ENCODE measurements at regions not wholly inside any gene's neighbourhood (a gene's known extent, or its start where the extent isn't known, plus 50 kb on each side); places are given as distances from the start of the nearest gene placed in this dataset.

DNA sequence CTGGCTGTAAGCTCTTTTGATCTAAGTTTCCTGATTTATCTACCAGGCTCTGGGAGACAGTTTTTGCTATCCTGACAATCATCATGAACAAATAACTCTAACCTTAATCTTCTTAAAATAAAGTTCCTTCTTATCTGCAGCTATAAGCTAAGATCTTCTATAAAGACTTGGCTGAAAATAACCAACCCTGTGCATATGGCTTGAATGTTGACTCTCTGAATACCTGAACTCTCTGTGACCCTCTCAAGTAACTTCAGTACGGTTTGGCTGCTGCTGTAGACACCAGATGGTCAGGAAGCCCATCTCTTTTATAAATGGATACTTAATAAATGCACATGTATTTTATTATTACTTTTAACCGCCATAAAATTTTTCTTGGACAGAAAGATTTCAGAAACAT, 412.4 kb upstream of the CBLB start:
- TF ChIP-seq TCF12 (IDR thresholded peaks at IDR 0.05) (peak; percentile 18; the same call in 1 of the 2 replicates), TAF1 (IDR thresholded peaks at IDR 0.05; ENCODE audit: borderline replicate concordance, low read depth, low read length) (no peak), CTCF (IDR thresholded peaks at IDR 0.05) (no peak), POLR2AphosphoS5 (IDR thresholded peaks at IDR 0.05; ENCODE audit: low read depth, low read length) (no peak), TEAD4 (IDR thresholded peaks at IDR 0.05; ENCODE audit: borderline replicate concordance, insufficient read depth) (no peak), CHD2 (IDR thresholded peaks at IDR 0.05; ENCODE audit: low read length, partially characterized antibody) (no peak)
- TF ChIP-seq, protein P1, sequence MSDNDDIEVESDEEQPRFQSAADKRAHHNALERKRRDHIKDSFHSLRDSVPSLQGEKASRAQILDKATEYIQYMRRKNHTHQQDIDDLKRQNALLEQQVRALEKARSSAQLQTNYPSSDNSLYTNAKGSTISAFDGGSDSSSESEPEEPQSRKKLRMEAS (IDR thresholded peaks at IDR 0.05; ENCODE audit: low read depth), result no peak

Measured in SK-N-SH (cell line).